Prostate gland (tissue), 2 donors: ENCODE measurements at regions not wholly inside any gene's neighbourhood (a gene's known extent, or its start where the extent isn't known, plus 50 kb on each side); places are given as distances from the start of the nearest gene placed in this dataset.

Experiments used
- DNase-seq: peaks from one replicate; pipeline ENCODE4 v3.0.0-alpha.2; 2019; ENCODE audit warnings: low spot score
- H3K27ac ChIP-seq, 2 donors: fragments of 200-600 bp; sonication (generic); 2 replicates each; pipeline ENCODE4 v1.5.1; 2017 to 2019
- H3K27me3 ChIP-seq: fragments of 200-600 bp; sonication (generic); replicated peaks from 2 replicates; pipeline ENCODE4 v1.5.1; 2019; ENCODE audit not compliant: insufficient read depth
- H3K36me3 ChIP-seq, 2 donors: fragments of 200-600 bp; sonication (generic); 1 replicate in 1 of 2; 2 replicates in 1 of 2; pipeline versions ENCODE4 v1.5.1 to v1.8.1; 2017 to 2019
- H3K4me1 ChIP-seq: fragments of 200-600 bp; sonication (generic); replicated peaks from 2 replicates; pipeline ENCODE4 v1.5.1; 2019
- H3K4me3 ChIP-seq, 2 donors: fragments of 200-600 bp; sonication (generic); 2 replicates each; pipeline ENCODE4 v1.5.1; 2017 to 2019
- H3K9me3 ChIP-seq: fragments of 200-600 bp; sonication (generic); 2 replicates; pipeline ENCODE4 v1.5.1; 2017
- CTCF ChIP-seq, 4 experiments: fragments of 200-600 bp in 2 of 4; fragments of 450-650 bp in 2 of 4; sonication (generic) in 2 of 4; IDR thresholded peaks; 1 replicate in 3 of 4; 2 replicates in 1 of 4; pipeline ENCODE4 v1.5.1; 2016 to 2019; ENCODE audit warnings: antibody characterized with exemption in 4 of 4, mild to moderate bottlenecking in 2 of 4, moderate library complexity in 2 of 4
- POLR2A ChIP-seq: fragments of 450-650 bp; IDR thresholded peaks from one replicate; pipeline ENCODE4 v1.6.1; 2016; ENCODE audit warnings: antibody characterized with exemption, mild to moderate bottlenecking
- POLR2AphosphoS5 ChIP-seq: sonication (generic); formaldehyde crosslinking; IDR thresholded peaks from one replicate; pipeline ENCODE4 v1.6.1; 2017; ENCODE audit warnings: antibody characterized with exemption
- WGBS: methylation state at CpG from one replicate; pipeline ENCODE4 v1.1.5; 2018; 5-methylcytosine and 5-hydroxymethylcytosine counted together
- intact Hi-C: fragments of 100-400 bp; cut with DNase I; formaldehyde crosslinking; loops from one replicate; pipeline ENCODE4 v1.14.2; 2022

- H3K27me3 ChIP-seq: no peaks in the 10 kb centered on the region
- intact Hi-C loops: no loop called here
- H3K4me1 ChIP-seq: no peaks in the 10 kb centered on the region
- no peaks in the 10 kb centered on the region for H3K9me3 ChIP-seq
- H3K27ac ChIP-seq: no peak overlapping the region
- H3K4me3 ChIP-seq: no peak overlapping the region
- DNase-seq: no peak
- H3K36me3 ChIP-seq: no peaks in the 10 kb centered on the region
- TF ChIP-seq POLR2A (no peak), POLR2AphosphoS5 (no peak), CTCF (IDR thresholded peaks at IDR 0.05) (no peak)
- 78% methylated on average over 4 of the region's 4 CpGs for WGBS
These were observed 140.0 kb upstream of the PKDCC start for GRCh38 chr2:41907771-41908207.

DNA sequence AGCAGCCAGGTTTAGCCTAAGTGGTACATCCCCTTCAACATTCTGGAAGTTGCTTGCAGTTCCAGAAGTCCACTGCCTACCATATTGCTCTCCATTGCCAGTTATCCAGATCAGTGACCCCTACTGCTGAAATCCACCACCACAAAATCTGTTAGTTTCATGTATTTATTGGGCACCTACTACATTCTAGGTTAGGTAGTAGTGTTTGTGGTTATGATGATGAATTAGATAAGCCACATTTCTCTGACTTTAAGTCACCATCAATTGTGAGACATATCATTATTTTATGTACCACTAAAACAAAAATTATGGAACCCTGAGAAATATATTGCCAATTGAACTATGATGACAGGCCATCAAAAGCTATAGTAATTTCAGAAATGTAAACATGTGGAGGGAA, 139.5 kb upstream of the PKDCC start:
- H3K4me3 ChIP-seq: no peak overlapping the region
- H3K9me3 ChIP-seq: no peaks in the 10 kb centered on the region
- no peaks in the 10 kb centered on the region for H3K36me3 ChIP-seq
- intact Hi-C loops: no loop called here
- H3K27ac ChIP-seq: no peak overlapping the region
- H3K4me1 ChIP-seq: no peaks in the 10 kb centered on the region
- TF ChIP-seq POLR2AphosphoS5: no peak
- no peak for TF ChIP-seq POLR2A
- no peak for DNase-seq
- H3K27me3 ChIP-seq: no peaks in the 10 kb centered on the region

GRCh38 chr2:41909584-41909983, 138.2 kb upstream of the PKDCC start:
- Histone ChIP-seq H3K27me3 (no peaks in the 10 kb centered on the region), H3K4me3 (no peak overlapping the region), H3K27ac (no peak overlapping the region), H3K4me1 (no peaks in the 10 kb centered on the region), H3K9me3 (no peaks in the 10 kb centered on the region), H3K36me3 (no peaks in the 10 kb centered on the region)
- no peak for DNase-seq
- TF ChIP-seq POLR2A: no peak
- TF ChIP-seq CTCF (IDR thresholded peaks at IDR 0.05): no peak
- no peak for TF ChIP-seq POLR2AphosphoS5
- WGBS: 44% methylated on average over 4 of the region's 4 CpGs
- intact Hi-C loops: no loop called here

GRCh38 chr2:41910126-41910525, 137.7 kb upstream of the PKDCC start:
- no peak overlapping the region for H3K27ac ChIP-seq
- H3K27me3 ChIP-seq: no peaks in the 10 kb centered on the region
- no peaks in the 10 kb centered on the region for H3K36me3 ChIP-seq
- H3K4me1 ChIP-seq: no peaks in the 10 kb centered on the region
- intact Hi-C loops: no loop called here
- H3K4me3 ChIP-seq: no peak overlapping the region
- no peak for DNase-seq
- H3K9me3 ChIP-seq: no peaks in the 10 kb centered on the region
- 38% methylated on average over 1 of the region's 1 CpG for WGBS
- TF ChIP-seq POLR2AphosphoS5 (no peak), CTCF (IDR thresholded peaks at IDR 0.05) (no peak), POLR2A (no peak)

DNA sequence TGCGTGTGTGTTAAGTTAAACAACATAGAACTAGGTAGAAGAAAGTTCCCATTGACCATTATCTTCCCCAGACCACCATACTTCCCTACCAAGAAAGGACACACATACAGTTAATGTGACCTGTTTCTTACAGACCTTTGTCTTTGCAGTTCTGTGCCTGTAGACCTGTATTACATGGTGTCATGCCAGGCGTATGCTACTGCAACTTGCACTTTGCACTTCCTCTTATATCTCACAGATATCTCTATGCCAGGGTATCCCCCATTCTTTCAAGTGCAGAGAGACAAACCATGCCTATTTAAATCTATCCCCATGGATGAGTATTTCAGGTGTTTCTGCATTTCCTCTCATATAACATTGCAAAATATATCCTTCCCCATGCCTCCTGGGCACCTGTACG, 136.8 kb upstream of the PKDCC start:
- TF ChIP-seq POLR2AphosphoS5: no peak
- no peak for TF ChIP-seq CTCF (IDR thresholded peaks at IDR 0.05)
- TF ChIP-seq POLR2A: no peak
- Histone ChIP-seq H3K27me3 (no peaks in the 10 kb centered on the region), H3K27ac (no peak overlapping the region), H3K36me3 (no peaks in the 10 kb centered on the region), H3K9me3 (no peaks in the 10 kb centered on the region), H3K4me3 (no peak overlapping the region), H3K4me1 (no peaks in the 10 kb centered on the region)
- no peak for DNase-seq
- 88% methylated on average over 3 of the region's 3 CpGs for WGBS
- intact Hi-C loops: no loop called here
